GM13977 (cell line): ENCODE measurements at regions not wholly inside any gene's neighbourhood (a gene's known extent, or its start where the extent isn't known, plus 50 kb on each side); places are given as distances from the start of the nearest gene placed in this dataset.
"Not testable (repeated sequence)": the region's sequence is repeated elsewhere in the genome, so short reads cannot be mapped to it uniquely, and the experiment has no call there.

ENCODE experiments used
- DNase-seq: peaks from one replicate; pipeline ENCODE4 v3.0.0; 2012; ENCODE audit warnings: low spot score
- in situ Hi-C: fragments of 300-500 bp; cut with MboI; formaldehyde crosslinking; loops from one replicate; pipeline ENCODE4 v1.12.0; 2022; ENCODE audit warnings: low sequenced_read_pairs, low pct_unique_long_range_greater_than_20kb, mixed read lengths, inconsistent platforms; ENCODE audit not compliant: unreplicated experiment
- TF ChIP-seq, protein P1 (sequence below): IDR thresholded peaks from 2 replicates; pipeline ENCODE4 v1.5.1; 2012; ENCODE audit warnings: mild to moderate bottlenecking, control low read depth; ENCODE audit not compliant: insufficient read depth; ENCODE audit errors: extremely low read depth, missing control alignments

DNA sequence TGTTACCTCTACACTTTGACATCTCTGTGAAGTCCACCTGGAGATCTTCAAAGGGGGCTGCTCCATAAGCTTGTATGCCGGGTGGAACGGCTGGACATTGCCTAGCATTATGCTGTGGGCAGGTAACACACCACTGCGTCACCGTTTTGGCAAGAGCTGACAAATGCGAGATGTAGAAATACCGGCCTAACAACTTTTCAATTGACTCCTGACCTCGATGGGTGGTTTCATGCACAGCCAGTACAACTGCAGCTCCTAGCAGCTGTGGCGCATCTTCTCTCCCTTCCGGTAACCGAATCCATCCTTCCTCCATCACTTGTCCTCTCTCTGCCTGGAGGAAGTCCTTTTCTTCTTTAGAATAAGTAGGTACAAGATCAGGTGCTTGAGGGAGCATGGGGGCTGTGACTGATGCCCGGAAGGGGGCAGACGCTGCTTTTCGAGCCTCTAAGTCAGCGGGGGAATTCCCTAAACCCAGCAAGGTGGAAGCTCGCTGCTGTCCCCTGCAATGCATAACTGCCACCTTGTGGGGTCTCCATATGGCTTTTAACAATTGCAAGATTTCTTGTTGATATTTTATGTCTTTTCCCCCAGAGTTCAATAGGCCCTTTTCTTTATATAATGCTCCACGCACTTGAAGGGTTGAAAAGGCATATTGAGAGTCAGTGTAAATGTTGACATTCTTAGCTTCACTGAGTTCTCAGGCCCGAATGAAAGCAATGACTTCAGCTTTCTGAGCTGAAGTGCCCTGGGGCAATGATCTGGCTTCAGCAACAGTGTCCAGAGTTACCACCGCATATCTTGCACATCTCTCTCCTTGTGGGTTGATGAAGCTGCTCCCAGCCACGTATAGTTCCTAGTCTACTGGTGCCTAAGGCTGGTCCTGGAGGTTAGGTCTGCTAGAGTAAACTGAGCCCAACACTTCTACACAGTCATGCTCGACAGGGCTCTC, 98.3 kb upstream of the ZNF195 start:
- DNase-seq, in situ Hi-C loops: not testable (repeated sequence)
- TF ChIP-seq, protein P1, sequence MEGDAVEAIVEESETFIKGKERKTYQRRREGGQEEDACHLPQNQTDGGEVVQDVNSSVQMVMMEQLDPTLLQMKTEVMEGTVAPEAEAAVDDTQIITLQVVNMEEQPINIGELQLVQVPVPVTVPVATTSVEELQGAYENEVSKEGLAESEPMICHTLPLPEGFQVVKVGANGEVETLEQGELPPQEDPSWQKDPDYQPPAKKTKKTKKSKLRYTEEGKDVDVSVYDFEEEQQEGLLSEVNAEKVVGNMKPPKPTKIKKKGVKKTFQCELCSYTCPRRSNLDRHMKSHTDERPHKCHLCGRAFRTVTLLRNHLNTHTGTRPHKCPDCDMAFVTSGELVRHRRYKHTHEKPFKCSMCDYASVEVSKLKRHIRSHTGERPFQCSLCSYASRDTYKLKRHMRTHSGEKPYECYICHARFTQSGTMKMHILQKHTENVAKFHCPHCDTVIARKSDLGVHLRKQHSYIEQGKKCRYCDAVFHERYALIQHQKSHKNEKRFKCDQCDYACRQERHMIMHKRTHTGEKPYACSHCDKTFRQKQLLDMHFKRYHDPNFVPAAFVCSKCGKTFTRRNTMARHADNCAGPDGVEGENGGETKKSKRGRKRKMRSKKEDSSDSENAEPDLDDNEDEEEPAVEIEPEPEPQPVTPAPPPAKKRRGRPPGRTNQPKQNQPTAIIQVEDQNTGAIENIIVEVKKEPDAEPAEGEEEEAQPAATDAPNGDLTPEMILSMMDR = peak; percentile 15

GRCh38 chr11:3476084-3476936, 97.4 kb upstream of the ZNF195 start:
- DNase-seq, in situ Hi-C loops: not testable (repeated sequence)
- TF ChIP-seq, protein P1 = peak; percentile 2

DNA sequence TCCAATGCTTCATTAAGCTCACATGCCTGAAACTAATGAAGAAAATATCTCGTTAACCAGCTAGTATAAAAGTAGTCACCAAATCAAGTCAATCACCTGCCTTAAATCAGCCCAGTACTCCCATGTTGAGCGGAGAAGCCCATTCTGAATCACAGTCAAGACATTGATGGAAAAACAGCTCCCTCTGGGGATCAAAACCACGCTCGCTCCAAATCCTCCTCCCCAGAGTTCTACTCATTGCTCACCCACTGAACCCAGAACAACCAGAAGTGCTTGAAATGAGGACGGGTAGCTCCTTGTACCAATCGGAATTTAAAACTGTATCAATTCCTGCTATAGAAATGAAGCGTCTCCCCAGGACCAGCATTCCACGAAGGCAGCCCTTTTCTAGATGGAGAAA, 90.0 kb upstream of the ZNF195 start:
- in situ Hi-C loops, DNase-seq: not testable (repeated sequence)

GRCh38 chr11:3467599-3467998, 88.7 kb upstream of the ZNF195 start:
- DNase-seq, in situ Hi-C loops: not testable (repeated sequence)

GRCh38 chr11:3455666-3456065, 76.7 kb upstream of the ZNF195 start:
- DNase-seq, in situ Hi-C loops: not testable (repeated sequence)

GRCh38 chr11:3454844-3455243, 75.9 kb upstream of the ZNF195 start:
- DNase-seq, in situ Hi-C loops: not testable (repeated sequence)
- TF ChIP-seq, protein P1 = peak; percentile 42

DNA sequence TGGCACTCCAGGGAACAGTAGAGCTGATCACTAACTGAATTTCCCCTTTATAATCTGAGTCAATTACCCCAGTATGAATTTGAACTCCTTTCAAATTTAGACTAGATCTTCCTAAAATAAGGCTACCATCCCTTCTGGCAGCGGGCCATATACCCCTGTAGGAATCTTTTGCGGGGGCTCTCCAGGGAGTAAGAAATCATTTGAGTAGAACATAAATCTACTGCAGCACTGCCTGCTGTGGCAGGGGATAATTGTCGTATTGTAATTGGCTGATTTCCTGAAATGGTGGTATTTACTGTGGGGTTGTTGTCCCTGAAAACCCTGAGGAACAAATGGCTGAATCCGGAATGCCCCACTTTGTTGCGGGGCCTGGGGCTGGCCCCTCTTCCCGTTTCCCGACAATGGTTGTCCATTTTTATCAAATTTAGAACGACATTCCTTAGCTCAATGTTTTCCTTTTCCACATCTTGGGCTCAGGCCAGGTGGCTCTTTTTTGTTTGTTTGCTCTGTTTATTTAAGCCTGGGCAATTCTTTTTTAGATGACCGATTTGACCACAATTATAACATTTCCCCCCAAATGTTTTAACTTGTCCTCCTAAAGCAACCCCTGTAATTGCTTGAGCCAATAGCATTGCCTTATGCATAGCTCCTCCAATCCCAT, 74.8 kb upstream of the ZNF195 start:
- DNase-seq, in situ Hi-C loops: not testable (repeated sequence)

DNA sequence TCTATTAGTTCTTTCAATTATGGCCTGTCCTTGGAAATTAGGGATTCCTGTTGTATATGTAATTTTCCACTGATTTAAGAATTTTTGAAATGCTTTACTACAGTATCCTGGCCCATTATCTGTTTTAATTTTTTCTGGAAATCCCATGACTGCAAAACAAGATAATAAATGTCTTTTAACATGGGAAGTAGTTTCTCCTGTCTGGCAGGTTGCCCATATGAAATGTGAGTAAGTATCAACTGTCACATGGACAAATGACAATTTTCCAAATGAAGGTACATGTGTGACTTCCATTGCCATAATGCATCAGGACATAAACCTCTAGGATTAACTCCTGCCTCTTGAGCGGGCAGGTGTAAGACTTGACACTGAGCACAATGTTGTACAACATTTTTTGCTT, 71.9 kb upstream of the ZNF195 start:
- DNase-seq, in situ Hi-C loops: not testable (repeated sequence)

DNA sequence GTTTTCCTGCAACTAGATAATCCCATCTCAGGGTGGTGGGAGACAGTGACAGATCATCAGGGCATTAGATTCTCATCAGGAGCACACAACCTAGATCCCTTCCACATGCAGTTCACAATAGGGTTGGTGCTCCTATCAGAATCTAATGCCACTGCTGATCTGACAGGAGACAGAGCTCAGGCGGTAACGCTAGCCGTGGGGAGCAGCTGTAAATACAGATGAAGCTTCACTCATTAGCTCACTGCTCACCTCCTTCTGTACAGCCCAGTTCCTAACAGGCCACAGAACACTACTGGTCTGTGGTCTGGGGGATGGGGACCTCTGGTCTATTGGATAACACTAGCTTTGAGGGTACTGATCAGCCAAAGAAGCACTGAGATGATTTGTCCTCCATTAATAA, 66.6 kb upstream of the ZNF195 start:
- in situ Hi-C loops, DNase-seq: not testable (repeated sequence)

GRCh38 chr11:3444420-3444744, 65.4 kb upstream of the ZNF195 start:
- DNase-seq, in situ Hi-C loops: not testable (repeated sequence)

GRCh38 chr11:3443700-3444419, 64.9 kb upstream of the ZNF195 start:
- in situ Hi-C loops, DNase-seq: not testable (repeated sequence)

- DNase-seq, in situ Hi-C loops: not testable (repeated sequence)
These were observed 58.5 kb upstream of the ZNF195 start for GRCh38 chr11:3437441-3437840.
